A673 (cell line): ENCODE measurements at regions not wholly inside any gene's neighbourhood (a gene's known extent, or its start where the extent isn't known, plus 50 kb on each side); places are given as distances from the start of the nearest gene placed in this dataset.

Source experiments
- BruUV-seq: library from RNA; stranded (reverse); fragments of 400-500 nt; replicated peaks from 2 replicates; lab custom pipeline; 2021; lab: Mats Ljungman, UMichigan
- CTCF ChIA-PET: fragments of 300-600 bp; sonication (Branson Sonifier 250); formaldehyde crosslinking; loops from one replicate; lab custom pipeline; 2022; ENCODE audit warnings: antibody characterized with exemption; lab: Charles Lee
- POLR2A ChIA-PET: fragments of 300-600 bp; sonication (Branson Sonifier 250); formaldehyde crosslinking; loops from one replicate; lab custom pipeline; 2022; ENCODE audit warnings: antibody characterized with exemption; ENCODE audit not compliant: low non-redundant PET; lab: Charles Lee
- DNase-seq: peaks from one replicate; pipeline ENCODE4 v3.0.0-alpha.2; 2015; ENCODE audit warnings: low spot score
- H3K27ac ChIP-seq: fragments of 200-600 bp; sonication (generic); 2 replicates; pipeline ENCODE4 v1.5.1; 2016; ENCODE audit warnings: mixed run types, low read depth, mild to moderate bottlenecking, mixed read lengths, antibody characterized with exemption, low read length; ENCODE audit not compliant: poor library complexity, severe bottlenecking
- H3K27me3 ChIP-seq: fragments of 200-600 bp; sonication (generic); replicated peaks from 2 replicates; pipeline ENCODE4 v1.6.1; 2017; ENCODE audit warnings: mixed run types, low read depth, mild to moderate bottlenecking, mixed read lengths, antibody characterized with exemption, low read length; ENCODE audit not compliant: insufficient read depth, poor library complexity
- H3K36me3 ChIP-seq: fragments of 200-600 bp; sonication (generic); 2 replicates; pipeline ENCODE4 v1.6.1; 2016; ENCODE audit warnings: mixed run types, mild to moderate bottlenecking, mixed read lengths, antibody characterized with exemption, low read length; ENCODE audit not compliant: insufficient read depth, poor library complexity, severe bottlenecking
- H3K4me1 ChIP-seq: fragments of 200-600 bp; sonication (generic); 2 replicates; pipeline ENCODE4 v1.6.1; 2017; ENCODE audit warnings: mixed run types, mild to moderate bottlenecking, mixed read lengths, antibody characterized with exemption, low read length; ENCODE audit not compliant: insufficient read depth, poor library complexity, severe bottlenecking
- H3K4me3 ChIP-seq: fragments of 200-600 bp; sonication (generic); 2 replicates; pipeline ENCODE4 v1.5.1; 2016; ENCODE audit warnings: low read depth, mixed run types, mild to moderate bottlenecking, mixed read lengths, low read length; ENCODE audit not compliant: poor library complexity, severe bottlenecking
- H3K9me3 ChIP-seq: fragments of 200-600 bp; sonication (generic); 2 replicates; pipeline ENCODE4 v1.6.1; 2016; ENCODE audit warnings: mixed run types, low read depth, mild to moderate bottlenecking, mixed read lengths, antibody characterized with exemption, low read length; ENCODE audit not compliant: poor library complexity, severe bottlenecking
- CTCF ChIP-seq: fragments of 300-800, 200-600 bp; sonication (generic); conservative IDR thresholded peaks from 2 replicates; pipeline ENCODE4 v1.5.1; 2017; ENCODE audit warnings: low read depth, mild to moderate bottlenecking, antibody characterized with exemption, low read length, moderate library complexity, mixed read lengths
- EZH2 ChIP-seq: fragments of 200-600 bp; sonication (generic); IDR thresholded peaks from 2 replicates; pipeline ENCODE4 v1.6.1; 2017; ENCODE audit warnings: borderline replicate concordance, low read depth, mild to moderate bottlenecking, mixed read lengths, antibody characterized with exemption, low read length; ENCODE audit not compliant: poor library complexity, severe bottlenecking
- intact Hi-C: fragments of 100-400 bp; cut with micrococcal nuclease; formaldehyde crosslinking; loops from one replicate; pipeline ENCODE4 v1.10.0; 2022; ENCODE audit not compliant: unreplicated experiment

GRCh38 chr1:48071513-48071912 lies 74.3 kb upstream of the TRABD2B start:
- Histone ChIP-seq H3K4me3 (no peak overlapping the region), H3K36me3 (no peaks in the 10 kb centered on the region), H3K9me3 (no peaks in the 10 kb centered on the region), H3K27me3 (peaks cover 6% of the 10 kb centered on the region), H3K4me1 (no peaks in the 10 kb centered on the region), H3K27ac (no peak overlapping the region)
- CTCF ChIA-PET: no interaction called here
- intact Hi-C loops: no loop called here
- DNase-seq: no peak
- TF ChIP-seq EZH2 (no peak), CTCF (no peak)
- POLR2A ChIA-PET: no interaction called here
- BruUV-seq: no TSS peak

- BruUV-seq: no TSS peak
- ChIA-PET POLR2A (no interaction called here), CTCF (no interaction called here)
Measured at GRCh38 chr1:48070396-48070750, 73.2 kb upstream of the TRABD2B start.

GRCh38 chr1:48069662-48070395 lies 72.6 kb upstream of the TRABD2B start:
- POLR2A ChIA-PET: no interaction called here
- intact Hi-C loops: no loop called here

More at GRCh38 chr1:48070396-48070750, 73.2 kb upstream of the TRABD2B start:
- no peaks in the 10 kb centered on the region for H3K36me3 ChIP-seq
- no peaks in the 10 kb centered on the region for H3K4me1 ChIP-seq
- no peak overlapping the region for H3K4me3 ChIP-seq
- DNase-seq: no peak
- H3K9me3 ChIP-seq: no peaks in the 10 kb centered on the region
- TF ChIP-seq EZH2 (no peak), CTCF (no peak)
- no peak overlapping the region for H3K27ac ChIP-seq
- H3K27me3 ChIP-seq: no peaks in the 10 kb centered on the region
- intact Hi-C loops: no loop called here

More at GRCh38 chr1:48069662-48070395, 72.6 kb upstream of the TRABD2B start:
- BruUV-seq: no TSS peak
- no peaks in the 10 kb centered on the region for H3K9me3 ChIP-seq
- DNase-seq: peak; percentile 29
- H3K27me3 ChIP-seq: no peaks in the 10 kb centered on the region
- no peak overlapping the region for H3K27ac ChIP-seq
- H3K36me3 ChIP-seq: no peaks in the 10 kb centered on the region
- H3K4me1 ChIP-seq: no peaks in the 10 kb centered on the region
- TF ChIP-seq CTCF (no peak), EZH2 (no peak)
- CTCF ChIA-PET: no interaction called here
- no peak overlapping the region for H3K4me3 ChIP-seq
